WTC11 (cell line): ENCODE measurements at regions not wholly inside any gene's neighbourhood (a gene's known extent, or its start where the extent isn't known, plus 50 kb on each side); places are given as distances from the start of the nearest gene placed in this dataset.

ENCODE experiments used
- ATAC-seq: fragments of 200-7000 bp; cut with Tn5 transposase; 2 replicates; pipeline ENCODE4 v1.10.0; 2021; ENCODE audit warnings: mild to moderate bottlenecking, moderate library complexity
- CTCF ChIA-PET: fragments of 300-600 bp; sonication (Branson Sonifier 250); formaldehyde crosslinking; loops from one replicate; lab custom pipeline; 2021; ENCODE audit warnings: antibody characterized with exemption; lab: Charles Lee
- POLR2A ChIA-PET: fragments of 350-600 bp; sonication (Branson Sonifier 250); formaldehyde crosslinking; loops from one replicate; lab custom pipeline; 2021; ENCODE audit warnings: antibody characterized with exemption; lab: Charles Lee
- DNase-seq: peaks from one replicate; pipeline ENCODE4 v3.0.0; 2021; ENCODE audit warnings: low spot score
- H3K27ac Mint-ChIP-seq: 2 replicates; pipeline ENCODE4 v1.8.0; 2021; ENCODE audit warnings: mixed read lengths
- H3K27me3 Mint-ChIP-seq: 2 replicates; pipeline ENCODE4 v1.8.0; 2021; ENCODE audit warnings: low read depth, mild to moderate bottlenecking, moderate library complexity, mixed read lengths
- H3K36me3 Mint-ChIP-seq: 2 replicates; pipeline ENCODE4 v1.8.0; 2021; ENCODE audit warnings: mixed read lengths
- H3K4me1 Mint-ChIP-seq: 2 replicates; pipeline ENCODE4 v1.8.0; 2022; ENCODE audit warnings: mixed read lengths
- H3K4me3 Mint-ChIP-seq: 2 replicates; pipeline ENCODE4 v1.8.0; 2021; ENCODE audit warnings: mild to moderate bottlenecking, moderate library complexity, mixed read lengths
- H3K9me3 Mint-ChIP-seq: 2 replicates; pipeline ENCODE4 v1.8.0; 2021; ENCODE audit warnings: mixed read lengths
- AFF4 ChIP-seq: sonication (generic); formaldehyde crosslinking; IDR thresholded peaks from 2 replicates; pipeline ENCODE4 v1.8.1; 2023; ENCODE audit warnings: mild to moderate bottlenecking, missing genetic modification reagents, borderline replicate concordance
- FOXJ3 ChIP-seq: sonication (generic); formaldehyde crosslinking; IDR thresholded peaks from 2 replicates; pipeline ENCODE4 v1.9.0; 2021; ENCODE audit warnings: missing genetic modification reagents, mild to moderate bottlenecking, borderline replicate concordance
- FOXK1 ChIP-seq: sonication (generic); formaldehyde crosslinking; IDR thresholded peaks from 2 replicates; pipeline ENCODE4 v1.8.0; 2022; ENCODE audit warnings: mild to moderate bottlenecking, moderate library complexity, missing genetic modification reagents
- GTF2I ChIP-seq: fragments of 250-450 bp; sonication (Bioruptor Pico); conservative IDR thresholded peaks from 2 replicates; pipeline ENCODE4 v1.4.0; 2021; ENCODE audit warnings: mild to moderate bottlenecking
- JUN ChIP-seq: sonication (generic); formaldehyde crosslinking; IDR thresholded peaks from 2 replicates; pipeline ENCODE4 v1.8.0; 2023; ENCODE audit warnings: mild to moderate bottlenecking, missing genetic modification reagents
- MLX ChIP-seq: sonication (generic); formaldehyde crosslinking; IDR thresholded peaks from 2 replicates; pipeline ENCODE4 v1.8.1; 2023; ENCODE audit warnings: mild to moderate bottlenecking, missing genetic modification reagents, moderate library complexity
- NFATC4 ChIP-seq: fragments of 250-450 bp; sonication (Bioruptor Pico); IDR thresholded peaks from 2 replicates; pipeline ENCODE4 v1.9.0; 2021; ENCODE audit warnings: mild to moderate bottlenecking
- NR1H2 ChIP-seq: sonication (generic); formaldehyde crosslinking; IDR thresholded peaks from 2 replicates; pipeline ENCODE4 v1.9.0; 2021; ENCODE audit warnings: mild to moderate bottlenecking, moderate library complexity, missing genetic modification reagents
- PRRX2 ChIP-seq: fragments of 250-450 bp; sonication (Bioruptor Pico); IDR thresholded peaks from 2 replicates; pipeline ENCODE4 v1.8.0; 2021; ENCODE audit warnings: mild to moderate bottlenecking
- RELA ChIP-seq: sonication (generic); formaldehyde crosslinking; IDR thresholded peaks from 2 replicates; pipeline ENCODE4 v1.8.1; 2022; ENCODE audit warnings: missing genetic modification reagents, mild to moderate bottlenecking, borderline replicate concordance
- SMAD3 ChIP-seq: sonication (generic); formaldehyde crosslinking; IDR thresholded peaks from 2 replicates; pipeline ENCODE4 v1.8.0; 2022; ENCODE audit warnings: missing genetic modification reagents, mild to moderate bottlenecking, borderline replicate concordance
- SMAD4 ChIP-seq: sonication (generic); formaldehyde crosslinking; IDR thresholded peaks from 2 replicates; pipeline ENCODE4 v1.8.0; 2022; ENCODE audit warnings: mild to moderate bottlenecking, missing genetic modification reagents
- TCF7 ChIP-seq: sonication (generic); formaldehyde crosslinking; IDR thresholded peaks from 2 replicates; pipeline ENCODE4 v1.8.0; 2022; ENCODE audit warnings: mild to moderate bottlenecking, low read depth, missing genetic modification reagents, moderate library complexity
- TP53 ChIP-seq: sonication (generic); formaldehyde crosslinking; IDR thresholded peaks from 2 replicates; pipeline ENCODE4 v1.8.1; 2023; ENCODE audit warnings: mild to moderate bottlenecking, missing genetic modification reagents
- ZBTB43 ChIP-seq: sonication (generic); formaldehyde crosslinking; IDR thresholded peaks from 2 replicates; pipeline ENCODE4 v1.8.1; 2023; ENCODE audit warnings: mild to moderate bottlenecking, missing genetic modification reagents
- ZNF121 ChIP-seq: sonication (generic); formaldehyde crosslinking; IDR thresholded peaks from 2 replicates; pipeline ENCODE4 v1.8.0; 2023; ENCODE audit warnings: missing genetic modification reagents
- ZNF425 ChIP-seq: fragments of 250-450 bp; sonication (Bioruptor Pico); conservative IDR thresholded peaks from 2 replicates; pipeline ENCODE4 v1.9.0; 2021; ENCODE audit warnings: mild to moderate bottlenecking
- ZNF532 ChIP-seq: fragments of 250-450 bp; sonication (Bioruptor Pico); IDR thresholded peaks from 2 replicates; pipeline ENCODE4 v1.9.0; 2021; ENCODE audit warnings: mild to moderate bottlenecking, borderline replicate concordance
- ZNF671 ChIP-seq: fragments of 250-450 bp; sonication (Bioruptor Pico); IDR thresholded peaks from 2 replicates; pipeline ENCODE4 v1.8.0; 2021; ENCODE audit warnings: mild to moderate bottlenecking

- no peak for TF ChIP-seq AFF4
Observed at GRCh38 chr4:136194962-136195361, 1337.3 kb downstream of the PCDH18 start (continued).

- no peak overlapping the region for H3K4me3 Mint-ChIP-seq
Observed at GRCh38 chr4:136186650-136187049, 1345.6 kb downstream of the PCDH18 start.

GRCh38 chr4:136183513-136183912 is 1348.8 kb downstream of the PCDH18 start:
- CTCF ChIA-PET = interaction anchor here (1.1 kb wide), 1 partner anchor 25 kb away, joined by 3 read pairs; no protein-coding TSS in a partner anchor
- ATAC-seq (peak; percentile 91), DNase-seq (peak; percentile 39)
- Mint-ChIP-seq H3K36me3 (peaks cover 3% of the 10 kb centered on the region; the same call in 1 of the 2 replicates), H3K4me3 (no peak overlapping the region), H3K9me3 (peaks cover 24% of the 10 kb centered on the region), H3K27me3 (no peaks in the 10 kb centered on the region), H3K27ac (no peak overlapping the region), H3K4me1 (peaks cover 7% of the 10 kb centered on the region)
- POLR2A ChIA-PET = no interaction called here
- TF ChIP-seq FOXJ3 (CRISPR knock-in tag) = no peak
- TF ChIP-seq ZNF121 = no peak
- no peak for TF ChIP-seq MLX (CRISPR knock-in tag)
- no peak for TF ChIP-seq TCF7 (CRISPR knock-in tag)
- no peak for TF ChIP-seq PRRX2 (CRISPR knock-in tag)
- no peak for TF ChIP-seq GTF2I
- TF ChIP-seq JUN (CRISPR knock-in tag) = no peak
- TF ChIP-seq SMAD4 = no peak
- TF ChIP-seq ZNF425 (CRISPR knock-in tag) = no peak
- TF ChIP-seq RELA (CRISPR knock-in tag) = no peak

More at GRCh38 chr4:136186650-136187049, 1345.6 kb downstream of the PCDH18 start:
- peaks cover 7% of the 10 kb centered on the region for H3K4me1 Mint-ChIP-seq
- peaks cover 3% of the 10 kb centered on the region; the same call in 1 of the 2 replicates for H3K36me3 Mint-ChIP-seq
- DNase-seq (no peak), ATAC-seq (no peak)
- TF ChIP-seq NR1H2 (no peak), ZNF532 (CRISPR knock-in tag) (no peak), TP53 (CRISPR knock-in tag) (no peak), ZBTB43 (CRISPR knock-in tag) (no peak), FOXK1 (CRISPR knock-in tag) (no peak), SMAD3 (CRISPR knock-in tag) (no peak), FOXJ3 (CRISPR knock-in tag) (no peak), GTF2I (no peak), NFATC4 (no peak), ZNF671 (CRISPR knock-in tag) (no peak)
- peaks cover 33% of the 10 kb centered on the region for H3K9me3 Mint-ChIP-seq
- ChIA-PET CTCF (no interaction called here), POLR2A (no interaction called here)
- no peaks in the 10 kb centered on the region for H3K27me3 Mint-ChIP-seq
- H3K27ac Mint-ChIP-seq = no peak overlapping the region
